GM12891 (cell line): ENCODE measurements at regions not wholly inside any gene's neighbourhood (a gene's known extent, or its start where the extent isn't known, plus 50 kb on each side); places are given as distances from the start of the nearest gene placed in this dataset.

ENCODE experiments used
- DNase-seq: peaks from one replicate; pipeline ENCODE4 v3.0.0; 2011; ENCODE audit warnings: low spot score; ENCODE audit not compliant: insufficient read length
- FAIRE-seq: peaks from 2 replicates; lab custom pipeline; 2011; peaks lifted over from hg19 to GRCh38; lab: Jason Lieb, UNC
- PAX5 ChIP-seq: IDR thresholded peaks from 2 replicates; pipeline ENCODE4 v1.6.1; 2011; ENCODE audit warnings: low read length, moderate library complexity, mild to moderate bottlenecking; ENCODE audit not compliant: insufficient read depth, severe bottlenecking
- POLR2A ChIP-seq: IDR thresholded peaks from 2 replicates; pipeline ENCODE4 v1.6.1; 2011; ENCODE audit warnings: low read depth, low read length, control low read depth
- POLR2AphosphoS5 ChIP-seq: IDR thresholded peaks from 2 replicates; pipeline ENCODE4 v1.6.1; 2011; ENCODE audit warnings: low read depth, low read length, control low read depth
- POU2F2 ChIP-seq: IDR thresholded peaks from 2 replicates; pipeline ENCODE4 v1.6.1; 2011; ENCODE audit warnings: low read depth, mild to moderate bottlenecking, control low read depth, low read length, moderate library complexity
- SPI1 ChIP-seq: IDR thresholded peaks from 2 replicates; pipeline ENCODE4 v1.6.1; 2011; ENCODE audit warnings: low read depth, low read length, control low read depth
- TAF1 ChIP-seq: IDR thresholded peaks from 2 replicates; pipeline ENCODE4 v1.6.1; 2011; ENCODE audit warnings: low read depth, low read length, control low read depth

- FAIRE-seq (no peak), DNase-seq (no peak)
- TF ChIP-seq SPI1 (no peak), TAF1 (no peak), POU2F2 (no peak), POLR2AphosphoS5 (no peak), POLR2A (no peak), PAX5 (no peak)
Observed at GRCh38 chr16:54623636-54624035, 307.0 kb upstream of the IRX5 start.

- no peak for DNase-seq
- no peak for FAIRE-seq
- TF ChIP-seq TAF1 (no peak), POU2F2 (no peak), POLR2AphosphoS5 (no peak), PAX5 (no peak), POLR2A (no peak), SPI1 (no peak)
Observed at GRCh38 chr16:54620197-54620596, 310.5 kb upstream of the IRX5 start.

- no peak for TF ChIP-seq POLR2AphosphoS5
- TF ChIP-seq SPI1, result no peak
- no peak for TF ChIP-seq TAF1
- TF ChIP-seq POLR2A, result no peak
- TF ChIP-seq POU2F2, result no peak
- TF ChIP-seq PAX5, result no peak
- DNase-seq, result no peak
- FAIRE-seq, result no peak
Observed at GRCh38 chr16:54616610-54617009, 314.1 kb upstream of the IRX5 start.

- no peak for DNase-seq
- FAIRE-seq, result no peak
- no peak for TF ChIP-seq POLR2AphosphoS5
Observed at GRCh38 chr16:54605536-54606066, 319.0 kb upstream of the IRX3 start.

- DNase-seq, result no peak
- FAIRE-seq, result no peak
- no peak for TF ChIP-seq TAF1
- TF ChIP-seq POLR2A, result no peak
- TF ChIP-seq PAX5, result no peak
- no peak for TF ChIP-seq POLR2AphosphoS5
- no peak for TF ChIP-seq POU2F2
- TF ChIP-seq SPI1, result no peak
Observed at GRCh38 chr16:54602666-54603065, 316.1 kb upstream of the IRX3 start.

GRCh38 chr16:54597222-54597621, 310.6 kb upstream of the IRX3 start:
- TF ChIP-seq TAF1, result no peak
- no peak for TF ChIP-seq POLR2AphosphoS5
- no peak for TF ChIP-seq POU2F2
- no peak for DNase-seq
- FAIRE-seq, result no peak

GRCh38 chr16:54595621-54596020, 309.0 kb upstream of the IRX3 start:
- FAIRE-seq, result no peak
- TF ChIP-seq POLR2A (no peak), POLR2AphosphoS5 (no peak), SPI1 (no peak), TAF1 (no peak), POU2F2 (no peak), PAX5 (no peak)
- no peak for DNase-seq

- no peak for DNase-seq
- no peak for TF ChIP-seq TAF1
- TF ChIP-seq SPI1, result no peak
- no peak for TF ChIP-seq PAX5
Observed at GRCh38 chr16:54594601-54595391, 308.2 kb upstream of the IRX3 start.

GRCh38 chr16:54591816-54592246, 305.2 kb upstream of the IRX3 start:
- FAIRE-seq, result no peak
- TF ChIP-seq SPI1 (no peak), TAF1 (no peak), POLR2A (no peak), PAX5 (no peak), POU2F2 (no peak), POLR2AphosphoS5 (no peak)
- no peak for DNase-seq

More at GRCh38 chr16:54594601-54595391, 308.2 kb upstream of the IRX3 start:
- no peak for FAIRE-seq

GRCh38 chr16:54590836-54591235, 304.2 kb upstream of the IRX3 start:
- FAIRE-seq, result no peak
- TF ChIP-seq POLR2A (no peak), PAX5 (no peak), POLR2AphosphoS5 (no peak), TAF1 (no peak), POU2F2 (no peak), SPI1 (no peak)
- DNase-seq, result no peak
